GM19328 (cell line): ENCODE measurements at regions not wholly inside any gene's neighbourhood (a gene's known extent, or its start where the extent isn't known, plus 50 kb on each side); places are given as distances from the start of the nearest gene placed in this dataset.
"Not testable (repeated sequence)": the region's sequence is repeated elsewhere in the genome, so short reads cannot be mapped to it uniquely, and the experiment has no call there.

ENCODE experiments used
- ATAC-seq: cut with Tn5 transposase; IDR thresholded peaks from one replicate; pipeline ENCODE4 v1.9.1; 2021; ENCODE audit warnings: mild to moderate bottlenecking, moderate library complexity; ENCODE audit not compliant: unreplicated experiment

DNA sequence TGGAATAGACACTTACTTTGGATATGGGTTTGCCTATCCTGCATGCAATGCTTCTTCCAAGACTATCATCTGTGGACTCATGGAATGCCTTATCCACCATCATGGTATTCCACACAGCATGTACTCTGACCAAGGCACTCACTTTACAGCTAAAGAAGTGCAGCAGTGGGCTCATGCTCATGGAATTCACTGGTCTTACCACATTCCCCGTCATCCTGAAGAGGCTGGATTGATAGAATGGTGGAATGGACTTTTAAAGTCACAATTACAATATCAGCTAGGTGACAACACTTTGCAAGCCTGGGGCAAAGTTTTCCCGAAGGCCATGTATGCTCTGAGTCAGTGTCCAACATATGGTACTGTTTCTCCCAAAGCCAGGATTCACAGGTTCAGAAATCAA is 199.1 kb downstream of the GJA1 start:
- ATAC-seq, result not testable (repeated sequence)

DNA sequence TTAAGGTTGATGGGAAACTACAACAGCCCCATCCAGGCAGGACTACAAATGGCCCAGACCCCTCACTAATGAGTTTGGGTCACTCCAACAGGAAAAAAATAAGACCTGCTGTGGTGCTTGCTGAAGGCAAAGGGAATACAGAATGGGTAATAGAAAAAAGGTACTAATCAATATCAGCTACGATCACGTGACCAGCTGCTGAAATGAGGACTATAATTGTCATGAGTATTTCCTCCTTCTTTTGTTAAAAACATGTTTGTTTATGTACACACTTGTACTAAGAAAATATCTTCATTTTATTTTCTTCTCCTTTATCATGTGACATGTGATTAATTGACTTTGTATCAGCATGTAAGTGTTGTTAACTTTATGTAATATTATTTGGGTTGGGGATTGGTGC is 199.9 kb downstream of the GJA1 start:
- no peak for ATAC-seq

DNA sequence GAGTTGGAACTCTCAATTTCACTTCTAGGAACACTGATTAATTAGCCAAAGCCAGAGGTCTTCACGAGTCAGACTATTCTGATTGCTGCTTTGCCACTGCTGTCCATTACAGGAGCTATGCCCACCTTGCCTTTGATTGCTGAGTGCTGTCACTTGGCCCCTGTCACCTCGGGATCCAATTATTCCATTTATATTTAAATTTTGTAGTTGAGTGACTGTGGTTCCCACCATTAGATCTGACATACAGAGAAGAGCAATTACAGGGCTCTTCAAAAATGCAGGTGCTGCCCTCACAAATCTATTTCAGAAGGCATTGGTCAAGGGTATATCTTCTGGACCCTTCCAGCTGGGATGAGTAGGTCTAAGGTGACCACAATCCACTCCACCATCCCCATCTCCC is 200.8 kb downstream of the GJA1 start:
- not testable (repeated sequence) for ATAC-seq

DNA sequence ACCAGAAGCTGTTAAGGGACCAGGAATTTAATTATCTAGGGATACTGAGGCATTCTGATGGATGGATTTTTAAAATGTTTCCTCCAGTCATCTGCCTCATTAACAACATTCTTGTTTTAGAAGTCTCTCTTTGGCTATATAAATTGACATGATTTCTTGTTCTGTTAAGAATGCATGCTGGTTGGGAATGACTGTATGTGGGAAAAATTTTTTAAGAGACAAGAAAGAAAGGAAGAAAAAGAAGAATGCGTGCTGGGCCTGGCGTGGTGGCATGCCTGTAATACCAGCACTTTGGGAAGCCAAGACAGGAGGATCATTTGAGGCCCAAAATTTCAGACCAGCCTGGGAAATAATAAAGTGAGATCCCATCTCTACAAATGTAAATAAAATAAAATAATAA is 203.6 kb downstream of the GJA1 start:
- no peak for ATAC-seq

DNA sequence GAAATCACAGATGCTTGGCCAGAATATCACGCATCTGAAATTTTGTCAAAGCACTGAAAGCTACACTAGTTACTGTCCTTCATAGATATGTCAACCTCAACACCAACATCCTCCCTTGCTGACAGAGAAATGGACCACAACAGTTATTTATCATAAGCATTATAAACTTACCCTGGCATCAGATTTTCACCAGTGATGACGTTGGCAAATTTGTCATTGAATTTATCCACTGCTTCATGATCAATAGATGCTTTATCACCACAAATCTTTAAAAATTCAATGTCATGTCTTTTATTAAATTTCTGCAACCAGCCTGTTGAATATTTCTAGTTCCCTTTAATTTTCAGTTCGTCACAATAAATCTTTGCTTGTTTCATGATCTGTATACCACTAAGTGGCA is 205.7 kb downstream of the GJA1 start:
- ATAC-seq, result no peak

DNA sequence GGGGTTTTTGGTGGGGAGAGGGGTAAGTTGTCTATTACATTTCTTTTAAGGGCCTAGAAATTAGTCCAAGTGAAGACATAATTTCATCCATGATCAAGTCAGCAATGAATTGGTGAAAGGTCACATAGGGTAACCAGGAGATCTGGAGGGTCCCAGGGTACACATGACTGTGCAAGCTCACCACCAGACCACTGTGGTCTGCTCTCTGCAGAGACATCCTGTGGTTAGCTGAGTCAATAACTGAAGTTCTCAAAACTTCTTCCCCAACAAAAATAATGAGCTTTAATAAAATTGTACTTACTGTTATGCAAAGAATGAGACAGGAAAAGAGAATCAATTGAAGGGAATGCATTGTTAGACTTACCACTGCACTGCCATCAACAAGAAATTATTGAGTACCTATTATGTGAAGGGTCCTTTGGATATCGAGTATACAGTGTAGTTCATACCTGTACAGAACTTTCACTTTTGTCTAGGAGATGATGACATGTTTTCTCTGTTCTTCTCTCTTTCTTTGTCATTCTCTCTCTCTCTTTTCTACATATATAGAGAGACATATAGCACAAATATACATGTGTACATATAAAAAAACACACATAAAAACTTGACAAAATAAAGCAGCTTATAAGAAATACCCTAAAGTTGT is 209.8 kb downstream of the GJA1 start:
- no peak for ATAC-seq

DNA sequence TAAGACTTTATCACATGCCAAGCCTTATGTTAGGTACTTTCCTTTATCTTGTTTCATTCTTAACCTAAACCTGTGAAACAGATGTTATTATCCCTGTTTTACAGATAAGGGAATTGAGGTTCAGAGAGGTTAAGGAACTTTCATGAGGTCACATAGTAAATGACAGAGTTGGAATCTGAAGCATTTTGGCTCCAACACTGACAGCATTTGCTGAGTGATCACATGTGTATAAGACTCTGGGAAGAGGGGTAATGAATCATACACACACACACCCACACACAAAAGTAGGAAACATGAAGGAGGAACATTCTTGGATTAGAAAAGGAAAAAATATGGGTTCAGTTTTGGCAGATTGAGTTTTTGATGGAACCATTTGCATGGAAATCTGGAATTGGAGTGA is 212.5 kb downstream of the GJA1 start:
- no peak for ATAC-seq

DNA sequence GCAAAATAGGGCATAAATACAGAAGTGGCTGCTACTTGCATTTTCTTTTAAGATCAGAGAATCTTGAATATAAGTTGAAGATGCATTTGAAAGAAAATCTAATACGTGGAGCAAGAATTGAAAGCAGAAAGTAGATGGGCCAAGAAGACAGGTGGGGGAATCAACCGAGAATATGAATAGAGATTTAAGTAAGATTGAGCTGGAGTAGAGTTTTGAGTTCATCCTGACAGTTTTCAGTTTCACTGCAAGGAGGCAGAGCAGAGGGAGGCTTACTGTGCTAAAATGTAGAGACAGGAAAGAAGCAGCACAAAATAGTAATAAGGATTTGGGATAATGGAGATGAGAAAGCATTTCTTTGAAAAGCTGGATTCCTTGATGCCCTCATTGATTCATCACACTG is 214.5 kb downstream of the GJA1 start:
- ATAC-seq, result no peak

DNA sequence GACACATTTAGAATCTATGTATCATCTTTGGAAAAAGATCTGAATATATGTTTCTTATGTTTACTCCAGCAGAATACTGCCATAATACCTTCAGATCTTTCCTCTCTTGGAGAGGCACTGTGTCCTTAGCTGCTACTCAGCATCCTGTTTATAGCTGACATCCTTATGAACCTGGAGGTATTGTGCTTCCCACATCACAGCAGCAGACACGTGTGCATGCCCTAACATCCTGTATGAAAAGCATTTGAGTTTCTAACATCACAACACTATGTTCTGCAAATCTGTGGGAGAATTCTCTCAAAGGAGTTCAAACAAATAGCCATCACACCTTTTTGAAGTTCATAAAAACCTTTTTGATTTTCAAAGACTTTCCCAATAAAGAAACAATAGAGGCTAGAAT is 216.0 kb downstream of the GJA1 start:
- no peak for ATAC-seq

DNA sequence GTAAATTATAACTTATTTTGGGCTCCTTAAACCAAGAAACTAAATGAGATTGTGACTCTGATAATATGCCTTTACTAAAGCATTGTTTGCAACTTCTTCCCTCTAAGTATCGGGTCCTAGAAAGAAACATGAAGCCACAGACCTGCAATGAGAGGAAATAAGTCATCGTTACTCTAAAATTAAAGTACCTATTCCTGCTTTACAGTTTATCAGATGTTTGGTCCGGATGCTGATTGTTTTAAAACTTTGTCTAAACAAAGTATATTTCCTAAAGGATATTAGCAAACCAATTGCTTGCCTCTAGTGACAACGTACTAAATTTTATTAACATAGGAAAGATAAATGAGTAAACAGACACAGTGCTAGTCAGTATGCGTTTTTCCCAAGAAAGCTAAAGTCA is 216.8 kb downstream of the GJA1 start:
- ATAC-seq, result no peak

DNA sequence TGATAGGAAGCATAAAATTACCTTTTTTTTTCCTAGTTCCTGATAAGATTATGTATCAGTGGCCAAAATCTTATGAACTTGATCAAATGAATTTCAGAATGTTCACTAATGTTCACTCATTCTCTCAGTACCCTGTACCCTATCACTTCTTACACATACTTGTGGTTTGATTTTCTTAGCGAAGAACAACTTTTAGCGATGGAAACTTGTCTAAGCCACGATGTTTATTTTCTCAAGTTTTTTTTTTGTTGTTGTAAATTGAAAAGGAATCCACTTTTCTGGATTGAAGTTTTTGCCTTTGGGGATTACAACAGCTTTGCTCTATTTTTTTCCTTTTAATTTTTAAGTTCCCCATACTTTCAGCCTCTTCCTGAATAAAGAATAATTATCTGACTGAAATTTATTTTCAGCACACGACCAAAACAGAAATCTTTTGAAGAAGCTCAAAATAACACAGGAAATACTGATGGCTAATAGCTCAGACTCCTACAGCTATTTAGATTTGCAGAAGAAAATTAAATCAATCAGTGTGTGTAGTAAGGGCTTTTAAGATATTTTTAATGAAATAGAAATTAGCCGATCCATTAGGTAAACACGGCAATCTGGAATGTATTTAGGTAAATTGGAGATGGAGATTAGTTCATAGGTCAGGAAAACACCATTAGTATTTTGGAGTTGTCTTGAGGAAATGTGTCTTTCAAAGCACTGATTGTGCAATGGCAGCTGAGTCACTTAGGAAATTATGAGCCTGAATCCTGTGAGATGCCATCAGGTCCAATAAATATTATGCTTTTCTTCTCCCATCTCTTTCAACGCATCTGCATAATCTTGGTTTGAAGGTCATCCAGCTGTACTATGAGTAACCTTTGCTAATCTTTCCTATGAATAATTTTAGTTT is 217.5 kb downstream of the GJA1 start:
- ATAC-seq, result no peak

DNA sequence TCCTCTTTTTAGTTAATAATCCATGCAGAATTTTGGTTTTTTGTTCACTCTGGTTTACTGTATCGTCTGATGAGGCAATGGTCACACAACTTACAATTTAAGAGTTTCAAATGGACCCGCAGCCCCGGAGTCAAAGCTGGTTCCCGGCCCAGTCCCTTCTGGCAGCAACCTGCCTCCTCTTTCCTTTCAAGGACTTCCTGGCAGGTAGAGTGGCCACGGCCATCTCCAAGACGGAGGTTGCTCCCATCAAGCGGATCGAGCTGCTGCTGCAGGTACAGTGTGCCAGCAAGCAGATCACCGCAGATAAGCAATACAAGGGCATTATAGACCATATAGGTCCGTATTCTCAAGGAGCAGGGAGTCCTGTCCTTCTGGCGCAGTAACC is 218.2 kb downstream of the GJA1 start:
- ATAC-seq, result no peak

DNA sequence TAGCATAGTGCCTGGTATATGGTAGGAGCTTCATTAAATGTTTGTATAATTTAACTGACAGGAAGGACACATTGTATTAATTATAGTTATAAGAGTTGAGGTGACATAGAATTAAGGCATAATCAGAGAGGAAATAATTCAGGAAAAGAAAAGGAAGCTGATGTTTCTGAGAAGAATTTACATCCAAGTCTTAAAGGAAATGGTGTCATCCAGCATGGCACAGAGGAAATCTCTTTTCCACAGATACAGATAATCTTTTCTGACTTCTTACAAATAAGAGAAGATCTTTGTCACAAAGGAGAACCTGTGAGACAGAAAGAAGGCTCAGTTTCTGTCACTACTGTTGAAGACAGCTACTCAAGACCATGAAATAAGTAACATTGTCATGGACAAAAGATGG is 222.5 kb downstream of the GJA1 start:
- no peak for ATAC-seq

DNA sequence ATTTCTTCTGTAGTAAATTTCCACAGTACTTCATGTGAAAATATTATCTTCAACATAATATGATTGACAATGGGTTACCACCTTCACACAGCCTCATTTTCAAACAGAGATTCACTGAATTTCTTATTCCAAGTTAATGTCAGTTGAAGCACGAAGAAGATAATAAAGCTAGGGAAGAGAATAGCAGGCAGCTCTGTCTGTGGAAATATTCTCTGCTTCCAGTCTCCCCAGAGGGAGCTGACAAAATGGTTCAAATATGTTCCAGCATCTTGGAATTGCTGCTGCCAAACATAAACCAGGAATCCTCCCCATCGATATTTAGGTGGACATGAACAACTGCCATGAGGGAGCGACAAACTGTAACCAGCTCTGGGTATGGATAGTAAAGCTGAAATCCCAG is 224.8 kb downstream of the GJA1 start:
- ATAC-seq, result no peak

DNA sequence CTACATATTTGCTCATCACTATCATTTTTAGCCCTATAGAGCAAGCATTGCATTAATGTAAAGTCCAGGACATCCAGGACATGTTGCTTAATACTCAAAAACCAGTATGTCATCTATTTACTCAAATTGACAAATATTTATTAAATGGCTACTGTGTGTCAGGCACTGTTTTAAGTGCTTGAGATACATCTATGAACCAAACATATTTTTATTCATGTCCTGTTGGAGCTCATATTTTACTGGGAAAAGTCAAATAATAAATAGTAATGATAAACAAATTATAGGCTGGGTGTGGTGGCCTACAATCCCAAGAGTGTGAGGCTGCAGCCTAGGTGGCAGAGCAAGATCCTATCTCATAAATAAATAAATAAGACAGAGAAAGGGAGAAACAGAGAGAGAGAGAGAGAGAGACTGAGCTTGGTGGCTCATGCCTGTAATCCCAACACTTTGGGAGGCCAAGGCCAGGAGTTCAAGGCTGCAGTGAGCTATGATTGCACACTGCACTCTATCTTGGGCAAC is 227.9 kb downstream of the GJA1 start:
- no peak for ATAC-seq

DNA sequence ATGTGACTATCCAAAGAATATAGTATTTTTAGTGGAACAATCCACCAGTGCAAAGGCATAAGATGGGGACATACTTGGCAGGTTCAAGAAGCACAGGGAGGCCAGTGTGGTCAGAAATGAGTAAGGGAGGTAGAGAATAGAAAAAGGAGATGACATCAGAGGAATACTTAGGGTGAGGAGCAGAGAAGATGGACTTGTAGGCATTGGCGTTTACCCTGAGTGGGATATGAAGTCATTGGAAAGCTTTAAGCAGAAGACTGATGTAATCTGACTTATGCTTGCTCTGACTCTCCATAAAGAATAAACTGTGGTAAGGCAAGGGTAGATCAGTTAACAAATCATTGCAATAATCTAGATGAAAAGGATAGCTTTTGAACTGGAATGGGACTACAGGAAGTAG is 228.7 kb downstream of the GJA1 start:
- no peak for ATAC-seq

DNA sequence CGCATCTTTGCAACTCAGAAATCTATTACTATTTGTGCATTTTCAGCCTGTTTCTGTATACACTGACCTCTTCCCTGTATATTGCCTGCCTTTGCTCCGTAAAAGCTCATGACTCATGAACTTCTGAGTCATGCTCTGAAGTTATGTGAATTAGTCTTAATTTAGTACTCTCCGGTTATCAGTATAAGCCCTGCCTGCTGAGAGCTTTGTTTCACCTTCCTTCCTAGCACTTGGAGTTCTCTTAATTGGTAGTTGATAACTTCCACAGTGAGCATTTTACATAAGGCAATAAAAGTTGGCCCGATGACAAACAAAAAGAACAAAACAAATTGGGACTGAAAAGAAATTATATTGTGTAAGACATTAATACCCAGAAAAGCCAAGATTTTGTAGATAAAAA is 231.4 kb downstream of the GJA1 start:
- ATAC-seq, result no peak

DNA sequence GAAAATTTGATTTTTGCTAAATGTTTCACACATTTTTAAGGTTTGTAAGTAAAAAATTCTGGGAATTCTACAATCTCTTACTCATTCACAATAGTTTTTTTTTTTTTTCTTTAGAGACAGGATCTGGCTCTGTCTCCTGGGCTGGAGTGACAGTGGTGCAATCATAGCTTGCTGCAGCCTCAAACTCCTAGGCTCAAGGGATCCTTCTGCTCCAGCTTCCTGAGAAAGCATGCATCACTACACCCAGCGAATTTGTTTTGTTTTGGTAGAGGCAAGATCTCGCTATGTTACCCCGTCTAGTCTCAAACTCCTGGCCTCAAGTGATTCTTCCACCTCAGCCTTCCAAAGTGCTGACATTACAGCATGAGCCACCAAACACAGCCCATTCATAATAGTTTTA is 232.8 kb downstream of the GJA1 start:
- ATAC-seq, result no peak

DNA sequence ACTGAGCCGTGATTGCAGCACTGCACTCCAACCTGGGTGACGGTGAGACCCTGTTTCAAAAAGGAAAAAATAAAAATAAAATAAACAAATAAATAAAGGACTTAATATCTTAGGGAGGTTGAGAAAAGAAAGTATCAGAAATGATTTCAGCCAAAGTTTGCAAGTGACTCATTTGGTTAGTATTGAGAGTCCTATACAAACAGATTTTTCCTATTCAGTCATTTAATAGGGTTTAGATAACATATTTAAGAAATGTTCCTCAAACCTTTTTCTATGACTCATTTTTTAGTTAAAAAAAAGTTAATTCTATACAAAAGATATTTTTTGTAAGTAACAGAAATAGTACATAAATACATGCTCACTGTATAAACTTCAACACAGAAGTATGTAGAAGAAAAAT is 235.1 kb downstream of the GJA1 start:
- ATAC-seq, result no peak

DNA sequence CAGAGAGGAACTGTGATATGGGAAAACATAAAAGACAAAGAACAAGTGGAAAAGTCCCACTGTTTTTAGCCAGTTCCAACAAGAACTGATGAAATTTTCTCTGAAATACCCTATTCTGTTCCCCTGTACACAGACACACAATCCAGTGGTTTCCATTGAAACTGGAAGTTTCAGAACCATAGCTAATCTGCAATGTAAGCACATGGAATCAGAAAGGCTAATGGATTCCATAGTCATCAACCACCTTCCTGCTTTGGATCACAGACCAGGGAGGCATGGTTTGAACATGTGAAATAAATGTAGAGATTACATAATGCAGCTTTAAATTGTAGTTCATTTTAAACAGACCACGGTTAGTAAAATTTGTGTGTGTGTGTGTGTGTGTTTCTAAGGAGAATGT is 242.1 kb downstream of the GJA1 start:
- ATAC-seq, result no peak

DNA sequence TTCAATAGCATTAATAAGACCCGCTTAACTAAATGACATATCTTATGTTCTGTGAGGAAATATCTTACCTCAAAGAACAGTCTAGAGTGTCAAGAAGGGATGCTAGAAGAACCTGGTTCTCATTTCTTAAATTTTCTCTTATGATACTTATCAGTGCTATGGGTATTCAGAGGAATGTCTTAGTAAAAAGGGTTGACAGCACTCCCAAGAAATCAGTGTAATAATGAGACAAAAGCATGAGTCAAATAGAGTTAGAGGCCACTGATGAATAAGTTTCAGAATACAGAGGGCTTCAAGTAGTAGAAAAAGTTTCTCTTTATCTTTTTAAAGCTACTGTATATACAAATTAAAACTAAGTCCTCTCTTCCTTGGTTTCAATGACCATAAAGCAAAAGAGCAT is 242.8 kb downstream of the GJA1 start:
- ATAC-seq, result no peak

DNA sequence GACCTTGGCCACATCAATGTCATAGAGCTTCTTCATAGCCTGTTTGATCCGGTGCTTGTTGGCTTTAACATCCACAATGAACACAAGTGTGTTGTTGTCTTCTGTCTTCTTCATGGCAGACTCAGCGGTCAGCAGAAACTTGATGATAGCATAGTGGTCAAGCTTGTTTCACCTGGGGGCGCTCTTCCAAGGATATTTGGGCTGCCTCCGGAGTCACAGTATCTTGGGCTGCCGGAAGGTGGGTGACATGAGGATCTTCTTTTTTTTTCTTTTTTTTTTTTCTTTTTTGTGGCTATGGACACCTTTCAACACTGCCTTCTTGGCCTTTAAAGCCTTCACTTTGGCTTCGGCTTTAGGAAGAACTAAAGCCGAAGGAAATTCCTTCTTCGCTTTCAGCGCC is 244.6 kb downstream of the GJA1 start:
- no peak for ATAC-seq
